Right cardiac atrium (tissue), 5 donors: ENCODE measurements at regions not wholly inside any gene's neighbourhood (a gene's known extent, or its start where the extent isn't known, plus 50 kb on each side); places are given as distances from the start of the nearest gene placed in this dataset.

Experiments used
- ATAC-seq, 2 donors: fragments of 200-7000 bp; cut with Tn5 transposase; one replicate each; pipeline versions ENCODE4 v1.8.0 to v1.9.1; 2020; ENCODE audit warnings: moderate library complexity in 2 of 2, mild to moderate bottlenecking in 1 of 2
- DNase-seq, 3 donors: peaks; one replicate each; pipeline ENCODE4 v3.0.0-alpha.2; 2020
- H3K27ac ChIP-seq: one replicate; pipeline ENCODE4 v1.5.1; 2013; ENCODE audit warnings: mild to moderate bottlenecking, low read length, control low read depth, moderate library complexity
- H3K27me3 ChIP-seq: one replicate; pipeline ENCODE4 v1.6.1; 2013; ENCODE audit not compliant: control insufficient read depth, insufficient read depth
- H3K4me1 ChIP-seq: one replicate; pipeline ENCODE4 v1.6.1; 2013; ENCODE audit warnings: low read length; ENCODE audit not compliant: control insufficient read depth, insufficient read depth
- H3K4me3 ChIP-seq: one replicate; pipeline ENCODE4 v1.5.1; 2013; ENCODE audit warnings: low read length, control low read depth
- H3K9me3 ChIP-seq: one replicate; pipeline ENCODE4 v1.6.1; 2013; ENCODE audit warnings: low read length; ENCODE audit not compliant: control insufficient read depth
- WGBS: extraction: QIAGEN DNeasy Blood & Tissue Kit; methylation state at CpG from one replicate; pipeline ENCODE4 v1.1.7; 2013; 5-methylcytosine and 5-hydroxymethylcytosine counted together
- intact Hi-C, 4 donors: fragments of 100-400 bp; cut with DNase I; formaldehyde crosslinking; loops; one replicate each; pipeline versions ENCODE4 v1.11.0 to v1.14.0; 2022 to 2023
- donor health status: healthy with polysubstance abuse.
- donor health status: DM: no; HTN: yes; CAD: no.
- donor health status: DM: no; HTN: no; CAD: no.
- donor health status: DM: no; HTN: yes; CAD: no; lungs with severe emphysema.
- donor health status: DM: yes; HTN: yes; CAD: no.

- 94% methylated on average over 1 of the region's 1 CpG for WGBS
- no peak overlapping the region for H3K4me3 ChIP-seq
- peaks cover 4% of the 10 kb centered on the region for H3K4me1 ChIP-seq
- H3K27me3 ChIP-seq, result no peaks in the 10 kb centered on the region
- no peak overlapping the region for H3K27ac ChIP-seq
- DNase-seq, result no peak
- no peak for ATAC-seq
- H3K9me3 ChIP-seq, result no peaks in the 10 kb centered on the region
- intact Hi-C loops, result no loop called here
Measured at GRCh38 chr2:172333978-172334330, 93.4 kb upstream of the ITGA6 start.

- Histone ChIP-seq H3K27ac (no peak overlapping the region), H3K9me3 (no peaks in the 10 kb centered on the region), H3K4me3 (no peak overlapping the region), H3K4me1 (peaks cover 7% of the 10 kb centered on the region), H3K27me3 (no peaks in the 10 kb centered on the region)
- 91% methylated on average over 4 of the region's 4 CpGs for WGBS
- intact Hi-C loops, result no loop called here
- DNase-seq, result no peak
- no peak for ATAC-seq
Measured at GRCh38 chr2:172334988-172335387, 92.4 kb upstream of the ITGA6 start.

- WGBS, result 57% methylated on average over 4 of the region's 4 CpGs
- Histone ChIP-seq H3K27me3 (no peaks in the 10 kb centered on the region), H3K9me3 (no peaks in the 10 kb centered on the region), H3K4me3 (no peak overlapping the region), H3K4me1 (peaks cover 3% of the 10 kb centered on the region), H3K27ac (no peak overlapping the region)
- ATAC-seq (peak; percentile 41 to 48), DNase-seq (no peak)
- intact Hi-C loops, result no loop called here
Measured at GRCh38 chr2:172335736-172336135, 91.7 kb upstream of the ITGA6 start.

- intact Hi-C loops, result no loop called here
Measured at GRCh38 chr2:172336681-172337080, 90.7 kb upstream of the ITGA6 start.

GRCh38 chr2:172339371-172340010, 87.9 kb upstream of the ITGA6 start:
- no peak for DNase-seq
- Histone ChIP-seq H3K4me1 (peaks cover 7% of the 10 kb centered on the region), H3K27ac (peak overlapping the region; percentile 45), H3K4me3 (no peak overlapping the region), H3K9me3 (peaks cover 2% of the 10 kb centered on the region), H3K27me3 (no peaks in the 10 kb centered on the region)
- 46% methylated on average over 6 of the region's 6 CpGs for WGBS
- intact Hi-C loops, result no loop called here
- no peak for ATAC-seq

More at GRCh38 chr2:172336681-172337080, 90.7 kb upstream of the ITGA6 start:
- ATAC-seq, result no peak
- Histone ChIP-seq H3K4me3 (no peak overlapping the region), H3K9me3 (no peaks in the 10 kb centered on the region), H3K4me1 (peaks cover 3% of the 10 kb centered on the region), H3K27ac (no peak overlapping the region), H3K27me3 (no peaks in the 10 kb centered on the region)
- no peak for DNase-seq
- whole genome bisulfite sequencing, result 48% methylated on average over 2 of the region's 2 CpGs

- WGBS, result 48% methylated on average over 4 of the region's 4 CpGs
- intact Hi-C loops, result no loop called here
- Histone ChIP-seq H3K4me3 (no peak overlapping the region), H3K27me3 (no peaks in the 10 kb centered on the region), H3K9me3 (peaks cover 2% of the 10 kb centered on the region), H3K27ac (no peak overlapping the region), H3K4me1 (peaks cover 7% of the 10 kb centered on the region)
- no peak for ATAC-seq
- DNase-seq, result no peak
Measured at GRCh38 chr2:172340394-172340793, 87.0 kb upstream of the ITGA6 start.

- peaks cover 2% of the 10 kb centered on the region for H3K9me3 ChIP-seq
- no peak overlapping the region for H3K27ac ChIP-seq
- 32% methylated on average over 3 of the region's 3 CpGs for WGBS
- no peak overlapping the region for H3K4me3 ChIP-seq
- peak in 2 of 3 donors; percentile 32 to 69 for DNase-seq
- intact Hi-C loops, result no loop called here
- no peaks in the 10 kb centered on the region for H3K27me3 ChIP-seq
- ATAC-seq, result peak; percentile 43 to 77
- H3K4me1 ChIP-seq, result peaks cover 7% of the 10 kb centered on the region
Measured at GRCh38 chr2:172342078-172342477, 85.3 kb upstream of the ITGA6 start.

GRCh38 chr2:172342611-172343010, 84.8 kb upstream of the ITGA6 start:
- ATAC-seq (no peak), DNase-seq (no peak)
- no peaks in the 10 kb centered on the region for H3K27me3 ChIP-seq
- H3K27ac ChIP-seq, result no peak overlapping the region
- peaks cover 7% of the 10 kb centered on the region for H3K4me1 ChIP-seq
- H3K9me3 ChIP-seq, result peaks cover 2% of the 10 kb centered on the region
- intact Hi-C loops, result no loop called here
- no peak overlapping the region for H3K4me3 ChIP-seq
- 76% methylated on average over 3 of the region's 3 CpGs for WGBS

GRCh38 chr2:172344159-172344558, 83.2 kb upstream of the ITGA6 start:
- intact Hi-C loops, result no loop called here
- WGBS, result 97% methylated on average over 2 of the region's 2 CpGs
- ATAC-seq, result no peak

GRCh38 chr2:172345956-172346555, 81.3 kb upstream of the ITGA6 start:
- Histone ChIP-seq H3K9me3 (peaks cover 2% of the 10 kb centered on the region), H3K27me3 (no peaks in the 10 kb centered on the region), H3K4me3 (no peak overlapping the region), H3K4me1 (peaks cover 4% of the 10 kb centered on the region), H3K27ac (no peak overlapping the region)
- DNase-seq (no peak), ATAC-seq (no peak)
- 71% methylated on average over 1 of the region's 1 CpG for WGBS
- intact Hi-C loops, result no loop called here

More at GRCh38 chr2:172344159-172344558, 83.2 kb upstream of the ITGA6 start:
- Histone ChIP-seq H3K4me3 (no peak overlapping the region), H3K27ac (no peak overlapping the region), H3K9me3 (peaks cover 2% of the 10 kb centered on the region), H3K4me1 (peaks cover 7% of the 10 kb centered on the region), H3K27me3 (no peaks in the 10 kb centered on the region)
- DNase-seq, result no peak

- intact Hi-C loops, result no loop called here
- Histone ChIP-seq H3K4me1 (peaks cover 2% of the 10 kb centered on the region), H3K9me3 (peaks cover 2% of the 10 kb centered on the region), H3K27me3 (no peaks in the 10 kb centered on the region), H3K27ac (no peak overlapping the region), H3K4me3 (no peak overlapping the region)
- DNase-seq, result no peak
- WGBS, result 83% methylated on average over 4 of the region's 4 CpGs
- no peak for ATAC-seq
Measured at GRCh38 chr2:172348555-172349288, 78.7 kb upstream of the ITGA6 start.
